ENCODE measurements at regions not wholly inside any gene's neighbourhood (a gene's known extent, or its start where the extent isn't known, plus 50 kb on each side); places are given as distances from the start of the nearest gene placed in this dataset.

DNA sequence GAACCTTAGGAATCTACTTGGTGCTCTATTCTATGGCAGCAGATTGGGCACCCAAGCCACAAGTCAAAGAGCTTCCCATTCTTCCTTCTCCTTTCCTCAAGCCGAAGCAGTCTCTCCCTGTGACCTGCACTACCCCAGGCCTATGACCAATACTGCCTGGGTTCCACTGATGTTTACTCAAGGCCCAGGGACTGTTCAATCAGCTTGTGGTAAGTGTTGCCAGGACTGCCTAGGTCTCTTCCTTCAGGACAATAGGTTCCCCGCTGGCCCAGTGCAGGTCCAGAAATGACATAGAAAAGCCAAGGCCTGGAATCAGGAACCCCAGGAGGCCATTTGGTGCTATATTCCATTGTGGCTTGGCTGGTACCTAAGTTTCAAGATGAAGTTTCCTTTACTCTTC is 397.9 kb downstream of the ZIC4 start:
- FAIRE-seq: no peak

DNA sequence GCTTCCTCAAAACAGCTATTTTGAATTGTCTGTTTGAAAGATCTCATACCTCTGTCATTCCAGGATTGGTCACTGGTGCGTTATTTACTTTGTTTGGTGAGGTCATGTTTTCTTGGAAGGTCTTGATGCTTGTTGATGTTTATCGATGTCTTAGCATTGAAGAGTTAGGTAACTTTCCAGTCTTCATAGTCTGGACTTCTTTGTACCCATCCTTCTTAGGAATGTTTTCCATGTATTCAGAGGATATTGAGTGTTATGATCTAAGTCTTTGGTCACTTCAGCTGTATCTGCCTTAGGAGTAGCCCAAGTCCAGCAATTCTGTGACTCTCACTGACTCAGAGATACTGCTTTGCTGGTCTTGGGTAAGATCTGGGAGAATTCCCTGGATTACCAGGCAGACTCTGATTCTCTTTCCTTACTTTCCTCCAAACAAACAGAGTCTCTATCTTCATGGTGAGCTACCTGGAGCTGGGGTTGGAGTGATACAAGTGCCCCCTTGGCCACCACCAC is 398.6 kb downstream of the ZIC4 start:
- FAIRE-seq: no peak

DNA sequence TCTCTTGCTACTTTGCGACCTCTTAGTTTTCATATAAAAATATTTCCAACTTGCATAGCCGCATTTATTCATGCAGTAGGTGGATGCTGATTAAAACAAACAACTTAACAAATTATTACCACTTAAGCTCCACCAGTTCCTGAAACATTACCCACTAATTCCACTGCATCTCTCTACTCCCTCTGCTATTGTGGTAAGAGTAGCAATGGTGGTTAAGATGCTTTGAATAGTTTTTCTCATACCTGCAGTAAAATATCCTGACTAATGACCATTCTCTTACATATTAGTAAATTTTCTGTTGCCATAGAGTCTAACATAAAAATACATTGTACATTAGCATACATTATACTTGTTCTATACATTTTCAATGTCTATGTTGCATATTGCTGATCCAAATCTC is 397.6 kb upstream of the PLSCR5 start:
- FAIRE-seq: no peak

DNA sequence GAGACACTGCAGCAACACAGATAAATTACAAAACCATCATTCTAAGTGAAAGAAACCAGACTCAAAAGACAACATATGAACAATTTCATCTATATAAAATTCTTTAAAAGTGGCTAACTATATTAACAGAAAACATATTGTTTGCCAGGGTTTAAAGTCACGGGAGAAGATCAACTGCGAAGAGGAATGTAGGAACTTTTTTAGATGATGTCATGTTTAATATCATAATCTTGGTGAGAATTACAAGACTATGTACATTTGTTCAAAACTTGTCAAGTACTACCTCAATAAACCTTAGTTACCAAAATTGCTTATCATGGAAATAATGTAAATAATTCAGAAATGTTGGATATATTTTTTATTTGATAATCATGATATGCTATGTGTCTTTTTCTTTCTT is 395.1 kb upstream of the PLSCR5 start:
- no peak for FAIRE-seq

DNA sequence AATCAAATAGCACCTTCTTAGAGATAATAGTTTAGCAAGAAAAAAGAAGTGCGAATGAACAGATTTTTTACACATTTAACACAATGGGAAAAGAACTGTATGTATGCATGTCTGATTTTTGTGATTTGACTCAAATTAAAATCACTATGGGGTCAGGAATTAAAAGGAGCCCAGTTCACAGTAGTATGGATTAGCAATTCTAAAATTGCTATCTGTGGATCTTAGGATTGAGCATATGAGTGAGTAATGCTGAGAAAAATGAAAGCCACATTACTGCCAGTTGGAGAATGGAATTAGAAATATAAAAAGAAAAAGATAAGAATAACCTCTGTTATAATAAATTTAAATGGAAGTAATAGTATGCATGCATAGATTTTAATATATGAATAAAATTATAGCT is 386.8 kb upstream of the PLSCR5 start:
- no peak for FAIRE-seq

DNA sequence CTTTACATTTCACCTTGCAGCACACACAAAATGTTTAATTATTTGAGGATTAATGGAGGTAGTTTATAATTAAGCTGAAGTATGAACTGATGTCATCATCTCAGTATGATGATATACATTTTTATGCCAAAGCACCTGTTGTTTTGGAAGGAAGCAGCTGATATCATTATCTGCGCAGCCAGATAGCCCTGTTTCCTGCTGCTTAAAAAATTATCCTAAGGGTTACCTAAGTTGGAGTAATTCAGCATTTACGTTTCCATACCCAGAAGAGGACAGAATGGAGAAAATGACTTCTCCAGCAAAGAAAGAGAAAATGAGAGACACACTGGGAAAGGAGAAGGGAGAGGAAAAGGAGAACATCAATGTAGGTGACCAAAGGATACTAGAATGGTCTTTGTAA is 370.3 kb upstream of the PLSCR5 start:
- FAIRE-seq: no peak

DNA sequence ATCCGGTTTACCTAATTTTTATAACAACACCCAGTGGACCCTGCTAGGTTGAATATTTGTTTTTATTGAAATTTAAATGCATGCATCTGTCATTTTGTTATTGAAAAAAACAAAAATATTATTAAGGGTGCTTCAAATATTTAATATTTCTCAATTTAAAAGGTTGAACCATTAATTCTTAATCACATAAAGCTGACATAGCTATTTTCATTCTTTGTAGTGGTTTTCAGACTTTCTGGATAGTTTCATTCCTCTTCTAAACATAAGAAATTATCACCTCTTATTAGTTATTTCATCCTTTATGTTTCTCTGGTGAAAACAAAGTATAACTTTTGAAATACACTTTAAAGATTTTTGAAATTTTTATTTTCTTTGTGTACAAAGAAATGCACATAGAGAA is 369.9 kb upstream of the PLSCR5 start:
- FAIRE-seq: no peak

DNA sequence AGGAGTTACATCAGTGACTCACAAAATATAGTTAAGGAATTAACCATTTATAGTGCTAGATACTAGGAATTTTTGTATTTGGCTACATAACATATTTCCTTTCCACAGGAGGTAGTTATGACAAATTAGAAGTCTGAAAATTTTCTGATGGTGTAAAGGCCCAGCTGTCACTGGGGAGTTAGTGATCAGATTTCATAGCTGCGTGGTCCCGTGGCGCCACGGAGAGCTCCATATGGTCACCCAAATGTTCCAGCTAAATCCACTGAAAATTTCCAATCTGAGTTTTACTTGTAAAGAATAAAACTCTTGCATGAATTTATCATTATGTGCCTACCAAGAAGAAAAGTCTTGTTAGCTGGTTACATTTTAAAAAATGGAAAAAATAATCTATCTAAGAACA is 368.9 kb upstream of the PLSCR5 start:
- no peak for FAIRE-seq

DNA sequence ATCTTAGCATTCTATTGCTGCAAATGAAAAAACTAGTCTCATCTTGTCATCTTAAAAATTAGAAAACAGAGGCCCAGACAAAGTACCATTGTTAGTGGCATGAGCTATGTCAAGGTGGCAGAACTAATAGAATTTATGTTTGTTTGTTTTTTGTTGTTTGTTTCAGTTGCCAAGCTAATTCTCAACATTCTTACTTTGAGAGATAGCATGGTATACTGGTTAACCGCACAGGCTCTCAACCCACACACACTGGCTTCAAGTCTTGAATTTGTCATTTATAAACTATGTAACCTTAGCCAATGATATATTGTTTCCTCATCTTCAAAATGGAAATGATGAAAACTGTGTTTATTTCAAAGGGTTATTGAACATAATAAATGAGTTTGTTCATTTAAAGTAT is 367.6 kb upstream of the PLSCR5 start:
- FAIRE-seq: no peak

DNA sequence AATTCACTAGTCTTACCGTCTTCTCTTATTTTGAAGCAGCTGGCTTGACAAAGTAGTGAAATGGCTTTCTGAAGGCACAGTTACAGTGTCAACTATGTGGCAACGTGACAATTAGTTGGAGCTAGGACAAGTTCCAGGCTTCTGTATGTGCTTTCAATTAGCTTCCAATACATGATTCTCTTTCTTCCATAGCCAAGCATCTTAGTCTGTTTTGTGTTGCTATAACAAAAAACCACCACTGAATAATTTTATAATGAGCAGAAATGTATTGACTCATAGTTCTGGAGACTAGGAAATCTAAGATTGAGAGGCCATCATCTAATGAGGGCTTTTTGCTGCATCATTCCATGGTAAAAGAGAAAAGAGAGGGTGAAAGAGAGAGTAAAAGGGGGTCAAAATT is 365.1 kb upstream of the PLSCR5 start:
- no peak for FAIRE-seq

DNA sequence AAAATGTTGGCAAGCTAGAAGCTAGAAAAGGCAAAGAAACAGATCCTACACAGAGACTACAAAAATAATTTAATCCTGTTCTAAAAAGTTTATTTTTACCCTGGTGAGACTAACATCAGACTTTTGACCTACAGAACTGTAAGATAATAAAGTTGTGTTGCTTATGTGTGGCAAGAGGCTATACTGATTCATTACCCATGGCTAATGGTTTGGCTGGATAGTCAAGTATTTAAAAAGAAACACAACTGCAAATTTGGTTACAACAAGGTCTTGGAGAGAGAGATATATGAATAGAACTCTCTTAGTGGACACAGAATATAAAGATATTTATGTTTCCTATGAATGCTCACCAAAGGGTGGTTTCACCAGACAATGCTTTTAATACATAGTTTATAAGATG is 364.2 kb upstream of the PLSCR5 start:
- no peak for FAIRE-seq

DNA sequence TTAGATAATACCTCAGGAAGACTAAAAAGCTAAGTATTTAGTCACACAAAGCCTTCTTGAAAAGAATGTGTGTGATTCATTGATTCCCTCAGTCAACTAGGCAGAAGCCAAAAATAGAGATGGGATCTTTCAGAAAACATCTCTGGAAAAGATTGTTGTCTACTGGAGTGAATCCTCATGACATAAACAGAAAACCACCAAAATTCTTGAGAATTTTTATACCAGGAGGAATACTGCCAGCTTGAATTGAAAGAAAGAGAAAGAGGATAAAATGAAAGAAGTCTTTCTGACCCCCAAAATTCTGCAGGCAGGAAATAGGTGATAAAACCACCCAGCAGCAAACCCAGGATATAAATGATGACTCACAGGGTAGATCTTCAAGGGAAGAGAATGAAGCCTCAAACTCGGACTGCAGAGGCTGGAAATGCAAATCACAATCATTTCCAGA is 363.1 kb upstream of the PLSCR5 start:
- FAIRE-seq: no peak

DNA sequence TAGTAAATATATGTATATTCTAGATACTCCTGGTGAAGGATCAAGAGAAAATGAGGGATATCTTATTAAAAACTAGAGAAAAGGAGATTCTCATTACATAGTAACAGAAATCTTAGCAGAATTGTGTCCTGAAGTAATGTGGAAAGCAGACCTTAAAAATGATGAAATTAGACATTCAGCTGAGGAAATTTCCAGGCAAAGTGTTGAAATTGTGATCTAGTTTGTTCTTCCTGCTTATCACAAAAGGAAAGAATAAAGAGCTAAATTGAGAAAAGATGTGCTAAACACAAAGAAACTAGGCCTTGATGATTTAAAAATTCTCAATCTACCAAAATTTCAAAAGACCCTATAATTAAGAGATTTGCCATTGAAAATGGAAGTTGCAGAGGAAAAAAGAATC is 362.6 kb upstream of the PLSCR5 start:
- no peak for FAIRE-seq

DNA sequence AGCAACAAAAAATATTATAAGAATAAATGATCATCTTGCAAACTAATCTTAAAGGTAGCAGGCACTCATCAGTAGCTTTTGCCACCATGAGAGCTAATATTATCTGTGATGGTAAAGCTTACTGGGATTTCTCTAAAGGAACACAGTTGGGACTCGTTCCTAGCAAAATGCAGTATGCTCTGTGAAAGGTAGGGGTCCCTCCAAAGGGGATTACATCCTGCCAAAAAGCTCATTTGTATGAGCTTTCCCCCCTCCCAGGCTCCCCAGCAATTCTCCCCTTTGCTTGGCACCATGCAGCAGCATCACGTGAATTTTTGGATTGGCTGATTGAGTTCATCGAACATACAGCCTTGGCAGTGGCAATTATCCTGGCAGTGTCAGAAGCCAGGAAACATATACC is 361.0 kb upstream of the PLSCR5 start:
- no peak for FAIRE-seq

DNA sequence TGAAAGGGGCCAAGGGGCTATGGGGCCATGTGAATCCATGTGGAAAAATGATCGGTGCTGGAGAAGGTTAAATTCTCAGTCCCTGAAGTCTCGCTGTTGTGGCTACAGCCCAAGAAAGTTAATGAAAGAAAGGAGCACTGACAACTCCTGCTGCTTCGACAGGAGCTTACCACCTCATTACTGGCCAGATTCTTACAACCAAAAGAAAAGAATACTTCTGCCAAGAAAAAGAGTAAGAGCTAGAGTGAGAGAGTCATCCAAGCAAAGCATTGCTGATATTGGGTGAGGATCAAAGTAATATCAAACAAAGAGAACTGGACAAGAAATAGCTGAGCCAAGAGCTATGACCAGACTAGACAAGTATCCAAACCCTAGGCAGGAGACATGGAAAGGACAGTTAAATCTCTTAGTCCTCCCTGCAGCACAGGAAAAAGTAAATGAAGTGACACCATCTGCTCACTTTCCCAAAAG is 348.4 kb upstream of the PLSCR5 start:
- FAIRE-seq: no peak

DNA sequence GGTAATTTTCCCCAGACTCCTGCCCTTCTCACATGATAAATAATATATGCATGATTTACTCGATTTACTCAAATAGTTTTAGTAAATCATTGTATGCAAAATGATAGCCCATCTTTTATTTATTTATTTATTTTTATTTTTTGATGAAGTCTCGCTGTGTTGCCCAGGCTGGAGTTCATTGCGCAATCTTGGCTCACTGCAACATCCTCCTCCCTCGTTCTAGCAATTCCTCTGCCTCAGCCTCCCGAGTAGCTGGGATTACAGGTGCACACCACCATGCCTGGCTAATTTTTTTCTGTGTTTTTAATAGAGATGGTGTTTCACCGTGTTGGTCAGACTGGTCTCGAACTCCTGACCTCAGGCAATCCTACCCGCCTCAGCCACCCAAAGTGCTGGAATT is 343.8 kb upstream of the PLSCR5 start:
- no peak for FAIRE-seq

DNA sequence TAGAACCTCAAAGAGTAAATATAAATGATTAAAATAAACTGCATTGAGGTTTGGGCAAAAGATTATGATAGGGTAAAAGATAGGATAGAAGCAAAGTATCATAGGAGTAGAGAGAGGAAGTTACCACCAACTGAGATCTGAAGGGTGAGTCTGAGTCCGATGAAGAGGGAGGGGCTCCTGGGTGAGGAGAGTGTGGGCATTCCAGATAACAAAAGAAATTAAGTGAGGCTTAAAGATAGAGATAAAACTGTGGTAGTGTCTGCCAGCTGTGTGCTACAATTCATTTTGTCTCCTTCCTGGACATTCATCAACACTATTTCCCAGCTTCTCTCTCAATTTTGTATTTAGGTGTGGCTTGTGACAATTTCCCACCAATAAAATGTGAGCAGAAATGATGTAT is 343.0 kb upstream of the PLSCR5 start:
- no peak for FAIRE-seq

DNA sequence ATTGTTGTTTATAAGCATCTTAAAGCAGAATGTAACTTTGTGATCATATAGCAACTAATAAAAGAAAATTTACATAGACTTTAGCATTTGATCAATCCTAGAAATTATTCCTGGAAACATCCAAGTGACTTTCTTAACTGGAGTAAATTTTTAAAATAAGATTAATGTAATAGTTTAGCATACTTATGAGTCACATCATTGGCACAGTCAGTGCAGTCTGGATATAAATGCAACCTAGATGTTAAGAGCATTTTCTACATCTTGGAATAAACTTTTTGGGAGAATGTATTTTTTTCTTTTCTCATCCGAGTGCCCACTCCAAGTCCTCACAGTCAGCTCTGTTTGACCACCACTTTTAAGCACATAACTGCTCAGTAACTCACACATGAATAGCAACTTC is 324.6 kb upstream of the PLSCR5 start:
- no peak for FAIRE-seq

DNA sequence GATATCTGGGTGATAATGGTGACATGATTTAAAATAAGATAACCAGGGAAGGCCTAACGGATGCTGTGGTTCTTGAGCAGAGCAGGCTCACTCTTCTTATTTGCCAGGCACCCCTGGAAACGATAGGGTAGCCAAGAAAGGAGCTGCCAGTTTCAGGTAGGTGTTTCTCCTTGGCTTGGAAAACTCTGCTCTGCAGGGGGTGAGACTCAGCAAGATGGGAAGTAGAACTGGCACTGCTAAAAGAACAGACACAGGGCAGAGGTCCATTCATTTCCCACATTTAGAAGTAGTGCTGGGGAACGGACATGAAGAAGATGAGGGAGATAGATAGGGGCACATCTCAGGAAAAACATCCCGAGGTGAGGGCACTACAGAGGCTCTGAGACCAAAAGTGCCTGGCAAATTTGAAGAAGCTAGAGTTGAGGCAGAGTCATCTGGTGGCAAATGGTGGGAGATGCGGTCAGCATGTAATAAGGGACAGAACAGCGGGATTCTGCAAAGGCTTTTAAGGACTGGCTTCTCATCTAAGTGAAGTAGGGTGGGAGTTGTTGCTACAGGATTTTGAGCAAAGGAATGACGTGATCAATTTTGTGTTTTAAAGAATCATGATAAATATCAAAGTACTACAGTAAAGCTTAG is 323.4 kb upstream of the PLSCR5 start:
- no peak for FAIRE-seq

DNA sequence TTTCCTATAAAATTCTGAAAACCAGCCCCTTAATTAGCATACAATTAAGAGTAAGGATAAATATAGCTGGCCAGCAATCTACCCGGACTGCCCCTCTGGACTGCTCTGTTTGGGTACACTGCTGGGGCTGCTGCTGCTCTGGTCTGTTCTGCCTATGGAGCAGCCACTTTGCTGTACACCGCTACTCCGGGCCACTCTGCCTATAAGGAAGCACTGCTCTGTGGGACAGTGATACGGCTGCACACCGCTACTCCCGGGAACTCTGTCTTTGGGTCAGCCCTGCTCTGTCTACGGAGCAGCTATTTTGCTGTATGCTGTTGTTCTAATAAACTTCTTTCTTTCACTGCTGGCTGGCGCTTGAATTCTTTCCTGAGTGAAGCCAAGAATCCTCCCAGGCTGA is 316.5 kb upstream of the PLSCR5 start:
- no peak for FAIRE-seq

DNA sequence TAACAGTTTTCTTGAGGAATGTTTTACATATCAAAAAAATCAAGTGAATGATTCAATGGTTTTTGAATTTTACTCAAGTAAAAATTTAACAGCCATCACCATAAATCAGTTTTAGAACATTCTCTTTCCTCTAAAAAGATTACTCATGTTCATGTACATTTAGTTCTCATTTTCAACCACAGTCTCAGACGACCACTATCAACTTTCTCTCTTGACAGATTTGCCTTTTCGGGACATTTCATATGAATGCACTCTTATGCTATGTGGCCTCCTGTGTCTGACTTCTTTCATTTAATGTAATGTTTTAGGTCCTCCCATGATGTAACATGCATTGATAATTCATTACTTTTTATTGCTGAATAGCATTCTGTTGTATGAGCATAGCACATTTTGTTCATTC is 309.3 kb upstream of the PLSCR5 start:
- FAIRE-seq: no peak

DNA sequence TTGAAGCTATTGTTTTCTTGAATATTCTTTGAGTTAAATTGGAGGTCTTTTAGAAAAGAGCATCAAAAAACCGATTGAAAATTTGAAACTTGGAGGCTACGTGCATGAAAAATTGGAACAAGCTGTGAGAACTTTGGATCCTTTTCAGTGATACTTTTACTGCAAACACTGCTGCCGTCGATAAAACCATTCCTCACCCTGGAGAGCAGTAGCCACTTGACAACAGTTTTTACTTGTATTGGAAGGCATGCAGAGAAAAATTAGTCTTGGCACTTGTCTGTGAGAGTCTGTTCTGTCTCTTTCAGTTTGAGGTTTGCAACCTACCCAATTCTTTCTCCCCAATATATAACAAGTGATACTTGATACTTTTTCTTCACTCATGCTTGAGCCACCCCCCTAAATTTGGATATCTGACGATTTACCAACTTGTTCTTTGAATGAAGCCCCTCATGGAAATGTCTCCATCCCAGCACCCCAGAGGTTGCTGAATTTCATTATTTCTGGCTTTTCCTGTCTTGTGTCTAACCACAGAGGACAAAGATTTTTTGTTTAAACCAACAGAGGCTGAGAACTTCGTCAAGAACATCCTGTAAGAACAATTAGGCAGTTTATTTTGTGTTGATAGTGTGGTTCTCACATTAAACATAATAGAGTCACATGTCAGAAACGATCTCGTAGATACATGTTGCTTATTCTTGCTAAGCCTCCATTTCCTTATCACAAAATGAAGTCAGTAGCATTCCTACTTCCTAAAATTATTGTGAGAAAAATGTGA is 307.3 kb upstream of the PLSCR5 start:
- FAIRE-seq: no peak

DNA sequence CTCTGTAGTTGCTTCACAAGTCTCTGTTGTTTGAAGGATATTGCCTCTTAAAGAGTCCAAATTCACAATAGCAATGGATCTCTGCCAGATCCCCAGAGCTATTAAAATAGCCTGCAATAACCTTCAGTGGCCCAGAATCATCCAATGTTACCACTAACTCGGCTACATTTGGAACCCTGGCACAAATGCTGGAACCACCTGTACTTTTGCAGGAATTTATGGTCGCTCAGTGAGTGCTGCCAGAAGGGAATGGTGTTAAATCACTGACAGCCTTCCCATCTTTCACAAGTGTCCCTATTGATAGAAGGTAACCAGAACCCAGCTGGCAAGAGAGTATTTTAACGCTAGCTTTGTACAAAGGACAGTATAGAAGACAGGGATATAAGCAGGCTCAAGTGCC is 298.8 kb upstream of the PLSCR5 start:
- no peak for FAIRE-seq

DNA sequence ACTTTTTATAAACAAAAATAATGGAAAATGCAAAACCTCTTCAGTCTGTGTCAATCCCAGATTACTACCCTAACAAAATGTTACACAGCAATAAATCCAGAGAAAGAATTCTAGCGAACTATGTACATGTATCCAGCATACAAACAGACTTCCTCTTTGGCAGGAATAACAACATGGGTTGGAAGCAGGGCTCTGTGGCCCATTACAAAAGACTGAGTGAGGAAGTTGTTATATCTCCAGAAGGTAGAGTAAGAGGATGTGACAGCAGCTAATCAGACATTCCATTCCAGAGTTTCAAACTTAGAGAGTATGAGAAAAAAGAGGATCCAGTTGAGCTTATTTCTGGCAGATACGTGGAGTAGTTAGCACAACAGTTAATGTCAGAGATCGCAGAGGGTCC is 294.0 kb upstream of the PLSCR5 start:
- FAIRE-seq: no peak

DNA sequence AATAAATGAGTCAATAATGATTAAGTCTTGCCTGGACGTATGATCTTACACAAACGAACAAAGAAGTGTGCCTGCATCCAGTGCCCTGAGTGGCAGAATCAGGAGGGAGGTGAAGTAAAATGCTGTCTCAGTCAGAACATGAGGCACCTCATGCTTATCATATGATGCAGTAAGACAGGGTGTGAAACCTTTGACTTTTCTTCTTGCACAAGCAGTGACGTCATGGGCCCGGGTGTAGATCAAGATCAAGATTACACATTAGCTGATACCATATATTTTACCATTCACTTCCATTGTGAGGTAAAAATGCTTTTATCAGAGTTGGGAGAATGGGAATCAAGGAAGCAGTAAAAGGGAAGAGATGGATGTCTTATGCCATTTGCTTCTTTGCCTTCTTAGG is 291.6 kb upstream of the PLSCR5 start:
- FAIRE-seq: no peak

Measured in islet of Langerhans (tissue), 1 donor.